Natural killer cell (primary cell): ENCODE measurements at regions not wholly inside any gene's neighbourhood (a gene's known extent, or its start where the extent isn't known, plus 50 kb on each side); places are given as distances from the start of the nearest gene placed in this dataset.

Experiments used
- ATAC-seq, 3 donors: fragments of 150-1000 bp in 2 of 3; fragments of 200-7000 bp in 1 of 3; cut with Tn5 transposase; 1 replicate in 1 of 3; 2 replicates in 2 of 3; pipeline ENCODE4 v1.10.0; 2021; ENCODE audit warnings: mild to moderate bottlenecking in 2 of 3, moderate library complexity in 2 of 3
- DNase-seq, 2 donors: peaks; one replicate each; pipeline versions ENCODE4 v3.0.0 to v3.0.0-alpha.2; 2013 to 2021; ENCODE audit warnings: mixed read lengths in 1 of 2
- H3K27ac ChIP-seq: one replicate; pipeline ENCODE4 v1.5.1; 2013; ENCODE audit warnings: mild to moderate bottlenecking, low read length
- H3K27me3 ChIP-seq: one replicate; pipeline ENCODE4 v1.6.1; 2013; ENCODE audit warnings: low read length; ENCODE audit not compliant: control insufficient read depth, insufficient read depth
- H3K36me3 ChIP-seq: one replicate; pipeline ENCODE4 v1.6.1; 2013; ENCODE audit warnings: low read length; ENCODE audit not compliant: control insufficient read depth, insufficient read depth
- H3K4me1 ChIP-seq: one replicate; pipeline ENCODE4 v1.6.1; 2013; ENCODE audit warnings: low read length; ENCODE audit not compliant: control insufficient read depth, insufficient read depth
- H3K4me3 ChIP-seq: one replicate; pipeline ENCODE4 v1.5.1; 2013; ENCODE audit warnings: low read length
- H3K9me3 ChIP-seq: one replicate; pipeline ENCODE4 v1.6.1; 2013; ENCODE audit warnings: low read length; ENCODE audit not compliant: control insufficient read depth, insufficient read depth
- H3K27ac Mint-ChIP-seq, 2 donors: one replicate each; pipeline ENCODE4 v1.8.0; 2022; ENCODE audit warnings: mild to moderate bottlenecking in 2 of 2, mixed read lengths in 2 of 2, moderate library complexity in 1 of 2
- H3K27me3 Mint-ChIP-seq, 2 donors: one replicate each; pipeline ENCODE4 v1.8.0; 2022; ENCODE audit warnings: low read depth in 2 of 2, mixed read lengths in 2 of 2
- H3K36me3 Mint-ChIP-seq: one replicate; pipeline ENCODE4 v1.8.0; 2022; ENCODE audit warnings: mixed read lengths
- H3K4me1 Mint-ChIP-seq, 2 donors: one replicate each; pipeline ENCODE4 v1.8.0; 2022; ENCODE audit warnings: mixed read lengths in 2 of 2
- H3K4me3 Mint-ChIP-seq: one replicate; pipeline ENCODE4 v1.8.0; 2022; ENCODE audit warnings: mild to moderate bottlenecking, moderate library complexity, mixed read lengths
- H3K9me3 Mint-ChIP-seq, 2 donors: one replicate each; pipeline ENCODE4 v1.8.0; 2022; ENCODE audit warnings: mixed read lengths in 2 of 2
- CTCF ChIP-seq: fragments of 200-600 bp; IDR thresholded peaks from one replicate; pipeline ENCODE4 v1.8.0; 2022; ENCODE audit warnings: antibody characterized with exemption
- WGBS: methylation state at CpG from one replicate; pipeline ENCODE4 v1.1.7; 2013; ENCODE audit warnings: missing lambda C conversion rate; ENCODE audit not compliant: insufficient coverage; 5-methylcytosine and 5-hydroxymethylcytosine counted together
- intact Hi-C: fragments of 100-400 bp; cut with micrococcal nuclease; formaldehyde crosslinking; loops from one replicate; pipeline ENCODE4 v1.14.2; 2022

GRCh38 chr5:174301848-174302625 lies 256.5 kb downstream of the NSG2 start:
- Histone ChIP-seq H3K4me3 (no peak overlapping the region), H3K4me1 (no peaks in the 10 kb centered on the region), H3K9me3 (no peaks in the 10 kb centered on the region), H3K36me3 (no peaks in the 10 kb centered on the region), H3K27me3 (no peaks in the 10 kb centered on the region), H3K27ac (no peak overlapping the region)
- WGBS: 86% methylated on average over 10 of the region's 10 CpGs
- no peak for TF ChIP-seq CTCF
- Mint-ChIP-seq H3K27ac (no peak overlapping the region), H3K9me3 (no peaks in the 10 kb centered on the region), H3K4me1 (no peaks in the 10 kb centered on the region), H3K36me3 (no peaks in the 10 kb centered on the region), H3K27me3 (no peaks in the 10 kb centered on the region), H3K4me3 (no peak overlapping the region)
- no peak for ATAC-seq
- intact Hi-C loops: no loop called here
- no peak for DNase-seq

GRCh38 chr5:174303035-174303434 lies 257.5 kb downstream of the NSG2 start:
- Mint-ChIP-seq H3K4me3 (no peak overlapping the region), H3K27me3 (no peaks in the 10 kb centered on the region), H3K4me1 (no peaks in the 10 kb centered on the region), H3K36me3 (no peaks in the 10 kb centered on the region), H3K9me3 (no peaks in the 10 kb centered on the region), H3K27ac (no peak overlapping the region)
- no peaks in the 10 kb centered on the region for H3K9me3 ChIP-seq
- no peak for TF ChIP-seq CTCF
- H3K4me1 ChIP-seq: no peaks in the 10 kb centered on the region
- ATAC-seq (no peak), DNase-seq (no peak)
- H3K4me3 ChIP-seq: no peak overlapping the region
- no peaks in the 10 kb centered on the region for H3K27me3 ChIP-seq
- no peaks in the 10 kb centered on the region for H3K36me3 ChIP-seq
- no peak overlapping the region for H3K27ac ChIP-seq
- intact Hi-C loops: no loop called here
- 74% methylated on average over 7 of the region's 8 CpGs for WGBS

- no peaks in the 10 kb centered on the region for H3K9me3 ChIP-seq
- no peak for TF ChIP-seq CTCF
- DNase-seq (no peak), ATAC-seq (no peak)
- no peak overlapping the region for H3K27ac ChIP-seq
- H3K4me3 Mint-ChIP-seq: no peak overlapping the region
- intact Hi-C loops: no loop called here
- 70% methylated on average over 10 of the region's 10 CpGs for WGBS
- no peak overlapping the region for H3K4me3 ChIP-seq
- no peaks in the 10 kb centered on the region for H3K27me3 ChIP-seq
- no peaks in the 10 kb centered on the region for H3K27me3 Mint-ChIP-seq
- H3K36me3 Mint-ChIP-seq: no peaks in the 10 kb centered on the region
- no peak overlapping the region for H3K27ac Mint-ChIP-seq
- H3K4me1 Mint-ChIP-seq: no peaks in the 10 kb centered on the region
- no peaks in the 10 kb centered on the region for H3K4me1 ChIP-seq
- H3K36me3 ChIP-seq: no peaks in the 10 kb centered on the region
- H3K9me3 Mint-ChIP-seq: no peaks in the 10 kb centered on the region
Measured at GRCh38 chr5:174303437-174304045, 258.0 kb downstream of the NSG2 start.
